CD4-positive, CD25-positive, alpha-beta regulatory T cell (primary cell): ENCODE measurements at regions not wholly inside any gene's neighbourhood (a gene's known extent, or its start where the extent isn't known, plus 50 kb on each side); places are given as distances from the start of the nearest gene placed in this dataset.
A peak's percentile ranks its signal among the peaks of the same experiment; 100 is the strongest.

Experiments used
- ATAC-seq, 2 donors: fragments of 150-1000 bp; cut with Tn5 transposase; one replicate each; pipeline ENCODE4 v1.10.0; 2021; ENCODE audit warnings: low read depth in 2 of 2, moderate number of reproducible peaks in 2 of 2, moderate library complexity in 1 of 2
- DNase-seq, 3 donors: peaks; one replicate each; pipeline versions ENCODE4 v3.0.0 to v3.0.0-alpha.2; 2012 to 2022; ENCODE audit warnings: mixed read lengths in 1 of 3
- H3K27ac ChIP-seq: one replicate; pipeline ENCODE4 v1.7.0; 2013; ENCODE audit warnings: mild to moderate bottlenecking, low read length; ENCODE audit not compliant: insufficient read depth, poor library complexity, severe bottlenecking
- H3K27me3 ChIP-seq: one replicate; pipeline ENCODE4 v1.7.0; 2013; ENCODE audit warnings: low read length; ENCODE audit not compliant: control insufficient read depth, insufficient read depth
- H3K36me3 ChIP-seq: one replicate; pipeline ENCODE4 v1.7.0; 2013; ENCODE audit warnings: mild to moderate bottlenecking, low read length, moderate library complexity; ENCODE audit not compliant: control insufficient read depth, insufficient read depth
- H3K4me1 ChIP-seq: 2 replicates; pipeline ENCODE4 v1.7.0; 2013; ENCODE audit warnings: mild to moderate bottlenecking, low read length; ENCODE audit not compliant: insufficient read depth, control insufficient read depth, poor library complexity, severe bottlenecking
- H3K4me3 ChIP-seq: one replicate; pipeline ENCODE4 v1.7.0; 2013; ENCODE audit warnings: low read depth, mild to moderate bottlenecking, low read length, moderate library complexity
- H3K9me3 ChIP-seq, 2 experiments: 1 replicate in 1 of 2; 2 replicates in 1 of 2; pipeline ENCODE4 v1.7.0; 2013; ENCODE audit warnings: low read length in 2 of 2, mild to moderate bottlenecking in 1 of 2, moderate library complexity in 1 of 2; ENCODE audit not compliant: control insufficient read depth in 2 of 2
- H3K27ac Mint-ChIP-seq, 3 donors: one replicate each; pipeline ENCODE4 v1.8.0; 2020 to 2022; ENCODE audit warnings: mild to moderate bottlenecking in 3 of 3, mixed read lengths in 3 of 3, moderate library complexity in 2 of 3
- H3K27me3 Mint-ChIP-seq: one replicate; pipeline ENCODE4 v1.8.0; 2022; ENCODE audit warnings: mild to moderate bottlenecking, mixed read lengths
- H3K36me3 Mint-ChIP-seq: one replicate; pipeline ENCODE4 v1.8.0; 2020; ENCODE audit warnings: mixed read lengths
- H3K4me1 Mint-ChIP-seq, 4 donors: one replicate each; pipeline ENCODE4 v1.8.0; 2020 to 2022; ENCODE audit warnings: mixed read lengths in 4 of 4, mild to moderate bottlenecking in 1 of 4
- H3K4me3 Mint-ChIP-seq, 4 donors: one replicate each; pipeline ENCODE4 v1.8.0; 2020 to 2022; ENCODE audit warnings: mild to moderate bottlenecking in 4 of 4, mixed read lengths in 4 of 4, moderate library complexity in 3 of 4
- H3K9me3 Mint-ChIP-seq, 7 donors: one replicate each; pipeline ENCODE4 v1.8.0; 2020 to 2022; ENCODE audit warnings: mixed read lengths in 7 of 7, mild to moderate bottlenecking in 3 of 7, moderate library complexity in 2 of 7

DNA sequence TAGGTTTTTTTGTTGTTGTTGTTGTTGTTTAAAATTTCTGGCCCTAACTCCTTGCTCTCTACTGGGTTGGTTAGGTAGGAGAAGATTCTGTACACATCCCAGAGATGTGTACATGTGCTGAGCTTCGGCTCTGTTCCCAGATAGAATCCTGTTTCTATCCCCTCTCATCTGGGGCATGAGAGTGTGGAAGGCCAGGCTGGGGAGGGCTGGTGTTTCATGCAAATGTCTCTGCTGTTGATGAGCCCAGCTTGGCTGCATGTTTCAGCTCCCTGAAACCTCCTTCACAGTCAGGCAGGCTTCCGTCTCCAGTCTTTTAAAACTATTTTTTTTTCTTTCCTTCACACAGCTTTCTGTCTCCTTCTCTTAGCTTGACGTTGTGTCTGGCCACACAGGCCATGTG, 526.9 kb upstream of the KLF4 start:
- Histone ChIP-seq H3K4me1 (no peaks in the 10 kb centered on the region), H3K27ac (no peak overlapping the region), H3K4me3 (no peak overlapping the region), H3K9me3 (no peaks in the 10 kb centered on the region), H3K27me3 (no peaks in the 10 kb centered on the region), H3K36me3 (no peaks in the 10 kb centered on the region)
- Mint-ChIP-seq H3K27me3 (no peaks in the 10 kb centered on the region), H3K4me3 (no peak overlapping the region), H3K36me3 (no peaks in the 10 kb centered on the region), H3K4me1 (no peaks in the 10 kb centered on the region), H3K27ac (peak overlapping the region in 1 of 3 donors; percentile 40), H3K9me3 (peaks cover 0 to 8% (median 4%) of the 10 kb centered on the region in 7 donors)
- DNase-seq: no peak
- ATAC-seq: no peak

DNA sequence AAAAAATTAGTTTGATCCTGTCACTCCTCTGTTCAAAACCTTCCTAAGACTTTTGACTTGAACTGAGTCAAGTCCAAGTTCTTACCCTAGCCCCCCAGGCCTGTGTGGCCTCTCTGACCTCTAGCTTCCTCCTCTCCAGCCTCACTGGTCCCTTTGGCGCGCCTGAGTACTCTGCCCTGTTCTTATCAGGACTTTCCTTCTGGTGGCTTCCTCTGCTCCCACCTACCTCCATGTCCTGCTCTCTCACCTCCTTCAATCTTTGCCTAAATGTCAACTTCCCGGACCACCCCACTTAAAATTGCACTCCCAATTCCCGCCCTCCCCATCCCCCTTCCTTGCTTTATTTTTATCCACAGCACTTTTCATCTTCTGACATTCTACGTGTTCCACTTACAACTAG, 526.1 kb upstream of the KLF4 start:
- no peak overlapping the region for H3K4me3 ChIP-seq
- H3K9me3 ChIP-seq: no peaks in the 10 kb centered on the region
- H3K4me1 Mint-ChIP-seq: no peaks in the 10 kb centered on the region
- no peaks in the 10 kb centered on the region for H3K36me3 ChIP-seq
- H3K4me3 Mint-ChIP-seq: no peak overlapping the region
- H3K27me3 Mint-ChIP-seq: no peaks in the 10 kb centered on the region
- H3K36me3 Mint-ChIP-seq: no peaks in the 10 kb centered on the region
- H3K27ac ChIP-seq: no peak overlapping the region
- H3K27me3 ChIP-seq: no peaks in the 10 kb centered on the region
- no peaks in the 10 kb centered on the region for H3K4me1 ChIP-seq
- no peak overlapping the region for H3K27ac Mint-ChIP-seq
- ATAC-seq: no peak
- no peak for DNase-seq
- H3K9me3 Mint-ChIP-seq: peaks cover 0 to 7% (median 4%) of the 10 kb centered on the region in 7 donors

DNA sequence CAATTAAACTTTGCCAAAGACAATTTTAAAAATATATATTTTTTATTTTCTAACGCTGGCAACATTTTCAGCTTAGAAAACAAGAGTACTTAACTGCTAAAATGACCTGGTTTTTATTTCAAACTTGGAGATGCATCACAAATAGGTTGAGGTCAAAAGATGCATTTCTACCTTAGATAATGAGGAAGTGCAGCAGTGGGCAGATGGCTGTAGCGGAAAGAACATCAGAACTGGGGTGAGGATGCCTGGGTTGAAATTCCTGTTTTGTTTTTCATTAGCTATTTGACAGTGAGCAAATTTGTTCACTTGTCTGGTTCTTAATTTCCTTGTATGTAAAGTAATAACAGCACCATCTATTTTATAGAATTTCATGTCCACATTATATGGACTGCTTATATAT, 524.8 kb upstream of the KLF4 start:
- no peak for DNase-seq
- H3K4me1 Mint-ChIP-seq: no peaks in the 10 kb centered on the region

DNA sequence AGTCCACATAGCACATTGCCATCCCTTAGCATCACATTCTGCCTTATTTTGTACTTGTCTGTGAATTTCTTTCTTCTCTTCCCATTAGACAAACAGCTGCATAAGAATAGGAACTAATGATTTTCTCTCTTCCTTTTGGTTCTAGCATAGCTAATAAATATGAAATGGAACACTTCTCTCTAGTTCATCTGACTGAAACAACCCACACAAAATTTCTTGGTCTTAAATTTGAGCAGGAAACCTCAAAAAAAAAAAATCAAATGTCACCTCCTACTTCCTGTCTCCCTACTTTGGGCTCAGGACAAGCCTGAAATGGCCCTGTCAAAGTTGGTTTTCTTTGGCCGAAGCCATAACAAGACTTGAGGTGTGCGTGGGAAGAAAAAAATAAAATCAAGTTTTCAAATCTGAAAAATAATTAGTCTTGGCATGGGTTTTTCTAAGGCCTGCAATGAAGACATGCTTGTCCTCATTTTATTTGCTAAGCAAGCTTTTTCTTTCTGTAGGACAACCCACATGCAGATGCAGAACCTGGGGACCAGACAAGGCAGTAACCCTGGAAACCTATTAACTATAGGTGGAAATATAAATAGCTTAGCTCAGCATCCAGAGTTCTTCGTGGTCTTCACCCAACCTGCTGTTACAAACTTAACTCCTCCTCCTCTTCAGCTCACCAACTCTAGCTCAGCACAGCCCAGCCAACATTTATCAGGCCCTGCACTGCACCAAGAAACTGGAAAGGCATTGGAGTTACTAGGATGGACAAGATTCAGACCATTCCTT, 523.5 kb upstream of the KLF4 start:
- DNase-seq (no peak), ATAC-seq (no peak)
- Histone ChIP-seq H3K9me3 (no peaks in the 10 kb centered on the region), H3K27ac (no peak overlapping the region), H3K4me1 (no peaks in the 10 kb centered on the region), H3K36me3 (no peaks in the 10 kb centered on the region), H3K27me3 (no peaks in the 10 kb centered on the region), H3K4me3 (no peak overlapping the region)
- Mint-ChIP-seq H3K27ac (no peak overlapping the region), H3K4me1 (no peaks in the 10 kb centered on the region), H3K36me3 (no peaks in the 10 kb centered on the region), H3K4me3 (no peak overlapping the region), H3K9me3 (peaks cover 0 to 8% (median 2%) of the 10 kb centered on the region in 7 donors), H3K27me3 (no peaks in the 10 kb centered on the region)

More for the DNA sequence above, 524.8 kb upstream of the KLF4 start:
- Histone ChIP-seq H3K9me3 (no peaks in the 10 kb centered on the region), H3K4me3 (no peak overlapping the region), H3K4me1 (no peaks in the 10 kb centered on the region), H3K27ac (no peak overlapping the region), H3K36me3 (no peaks in the 10 kb centered on the region), H3K27me3 (no peaks in the 10 kb centered on the region)
- H3K9me3 Mint-ChIP-seq: peaks cover 0 to 5% (median 2%) of the 10 kb centered on the region in 7 donors
- no peak overlapping the region for H3K27ac Mint-ChIP-seq
- ATAC-seq: no peak
- no peak overlapping the region for H3K4me3 Mint-ChIP-seq
- no peaks in the 10 kb centered on the region for H3K36me3 Mint-ChIP-seq
- H3K27me3 Mint-ChIP-seq: no peaks in the 10 kb centered on the region

DNA sequence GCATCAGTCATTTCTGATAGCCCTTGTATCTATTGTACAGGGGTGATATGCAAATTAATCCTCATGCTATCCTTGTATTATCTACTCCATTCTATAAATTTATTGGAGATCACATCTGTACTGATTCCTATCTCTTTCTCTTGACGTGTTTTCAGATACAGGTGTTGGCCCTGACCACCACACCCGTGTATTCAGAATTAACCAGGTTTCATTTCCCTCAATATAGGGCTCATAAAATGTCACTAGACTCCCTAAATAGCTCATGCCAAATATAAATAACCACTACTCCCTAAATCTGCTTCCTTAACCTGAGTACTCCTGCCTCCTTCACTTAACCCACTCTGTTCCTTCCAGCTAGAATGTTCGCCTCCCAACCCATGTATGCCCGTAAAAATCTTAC, 522.8 kb upstream of the KLF4 start:
- Mint-ChIP-seq H3K4me1 (no peaks in the 10 kb centered on the region), H3K36me3 (no peaks in the 10 kb centered on the region), H3K27me3 (no peaks in the 10 kb centered on the region), H3K9me3 (peaks cover 0 to 11% (median 3%) of the 10 kb centered on the region in 7 donors), H3K27ac (no peak overlapping the region), H3K4me3 (no peak overlapping the region)
- no peaks in the 10 kb centered on the region for H3K4me1 ChIP-seq
- ATAC-seq (no peak), DNase-seq (no peak)
- H3K27me3 ChIP-seq: no peaks in the 10 kb centered on the region
- H3K9me3 ChIP-seq: no peaks in the 10 kb centered on the region
- no peak overlapping the region for H3K4me3 ChIP-seq
- no peak overlapping the region for H3K27ac ChIP-seq
- H3K36me3 ChIP-seq: no peaks in the 10 kb centered on the region

DNA sequence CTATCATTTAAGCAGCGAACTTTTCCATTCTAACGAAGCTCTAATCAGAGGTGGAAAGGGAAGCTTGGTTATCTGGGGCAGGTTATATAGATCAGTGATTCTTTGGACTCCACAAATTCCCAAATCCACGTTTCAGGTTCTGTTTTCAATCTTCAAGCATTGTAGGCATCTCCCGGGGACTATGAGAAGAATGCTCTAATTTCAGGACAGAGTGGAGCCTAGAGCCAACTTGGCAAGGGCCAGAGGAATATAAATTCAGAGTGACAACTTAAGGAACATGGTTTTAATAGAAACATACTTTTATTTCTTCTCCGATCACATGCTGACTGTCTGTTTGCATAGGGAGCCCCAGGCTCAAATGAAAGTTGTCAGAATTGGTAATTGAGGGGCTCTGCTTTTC, 514.0 kb upstream of the KLF4 start:
- Mint-ChIP-seq H3K27ac (no peak overlapping the region), H3K27me3 (no peaks in the 10 kb centered on the region), H3K9me3 (peaks cover 0 to 9% (median 3%) of the 10 kb centered on the region in 7 donors), H3K36me3 (no peaks in the 10 kb centered on the region), H3K4me1 (no peaks in the 10 kb centered on the region), H3K4me3 (no peak overlapping the region)
- DNase-seq: no peak
- Histone ChIP-seq H3K9me3 (no peaks in the 10 kb centered on the region), H3K36me3 (no peaks in the 10 kb centered on the region), H3K4me3 (no peak overlapping the region), H3K27me3 (no peaks in the 10 kb centered on the region), H3K27ac (no peak overlapping the region), H3K4me1 (no peaks in the 10 kb centered on the region)
- ATAC-seq: no peak

DNA sequence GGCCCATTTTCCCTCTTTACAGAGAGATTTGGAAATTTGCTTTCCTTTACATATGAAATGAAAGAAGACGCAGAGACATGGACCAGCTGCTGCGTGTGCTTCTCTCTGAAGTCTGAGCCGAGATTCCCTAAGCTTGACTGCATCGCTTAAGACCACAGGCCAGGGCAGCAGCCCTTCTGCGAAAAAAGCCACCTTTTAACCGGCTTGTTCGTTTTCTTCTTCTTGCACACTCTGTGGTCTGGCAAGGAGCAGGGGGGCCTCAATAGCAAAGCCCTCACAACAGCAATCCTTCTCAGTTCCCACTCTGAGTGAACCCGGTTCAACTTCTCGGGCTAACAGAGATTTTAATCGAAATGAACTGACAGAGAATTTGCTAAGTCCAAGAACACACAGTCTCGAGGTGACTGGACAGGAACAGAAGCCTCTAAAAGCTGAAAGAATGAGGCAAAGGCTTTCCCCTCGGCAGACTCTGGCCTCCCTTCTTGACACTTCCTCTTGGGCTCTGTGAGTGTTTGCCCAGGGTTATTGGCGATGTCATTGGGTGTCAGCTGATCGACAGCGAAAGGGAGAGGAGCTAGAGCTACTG, 512.9 kb upstream of the KLF4 start:
- no peaks in the 10 kb centered on the region for H3K9me3 ChIP-seq
- H3K36me3 Mint-ChIP-seq: no peaks in the 10 kb centered on the region
- no peak overlapping the region for H3K4me3 Mint-ChIP-seq
- DNase-seq (no peak), ATAC-seq (no peak)
- H3K4me1 Mint-ChIP-seq: no peaks in the 10 kb centered on the region
- no peak overlapping the region for H3K27ac Mint-ChIP-seq
- no peaks in the 10 kb centered on the region for H3K27me3 Mint-ChIP-seq
- no peaks in the 10 kb centered on the region for H3K36me3 ChIP-seq
- H3K4me1 ChIP-seq: no peaks in the 10 kb centered on the region
- H3K27me3 ChIP-seq: no peaks in the 10 kb centered on the region
- peaks cover 0 to 12% (median 0%) of the 10 kb centered on the region in 7 donors for H3K9me3 Mint-ChIP-seq
- no peak overlapping the region for H3K27ac ChIP-seq
- H3K4me3 ChIP-seq: no peak overlapping the region

DNA sequence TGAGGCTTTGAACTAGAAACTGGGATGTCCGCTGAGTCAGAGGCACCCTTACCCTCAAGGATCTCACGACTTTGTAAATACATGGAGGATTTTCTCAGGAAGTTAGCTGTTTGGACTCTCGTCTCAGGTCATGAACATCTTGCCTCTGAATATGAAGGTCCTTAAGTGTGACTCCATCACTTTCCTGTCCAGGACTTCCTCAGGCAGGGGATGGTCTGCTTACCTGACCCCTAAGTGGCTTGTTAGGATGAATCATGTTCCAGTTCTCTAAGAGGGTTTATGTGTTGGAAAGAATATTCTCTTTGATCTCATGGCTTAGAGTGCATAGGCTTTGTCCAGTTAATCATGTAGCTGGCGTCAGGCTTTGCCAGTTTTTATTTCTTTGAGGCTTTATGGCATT, 511.7 kb upstream of the KLF4 start:
- no peaks in the 10 kb centered on the region for H3K9me3 ChIP-seq
- H3K4me3 ChIP-seq: no peak overlapping the region
- no peaks in the 10 kb centered on the region for H3K27me3 ChIP-seq
- ATAC-seq (no peak), DNase-seq (no peak)
- peaks cover 0 to 13% (median 3%) of the 10 kb centered on the region in 7 donors for H3K9me3 Mint-ChIP-seq
- no peaks in the 10 kb centered on the region for H3K4me1 Mint-ChIP-seq
- H3K4me1 ChIP-seq: no peaks in the 10 kb centered on the region
- H3K27ac ChIP-seq: no peak overlapping the region
- H3K27me3 Mint-ChIP-seq: no peaks in the 10 kb centered on the region
- H3K36me3 ChIP-seq: no peaks in the 10 kb centered on the region
- no peak overlapping the region for H3K4me3 Mint-ChIP-seq
- H3K36me3 Mint-ChIP-seq: no peaks in the 10 kb centered on the region
- H3K27ac Mint-ChIP-seq: no peak overlapping the region
